ENCODE measurements at regions not wholly inside any gene's neighbourhood (a gene's known extent, or its start where the extent isn't known, plus 50 kb on each side); places are given as distances from the start of the nearest gene placed in this dataset.

DNA sequence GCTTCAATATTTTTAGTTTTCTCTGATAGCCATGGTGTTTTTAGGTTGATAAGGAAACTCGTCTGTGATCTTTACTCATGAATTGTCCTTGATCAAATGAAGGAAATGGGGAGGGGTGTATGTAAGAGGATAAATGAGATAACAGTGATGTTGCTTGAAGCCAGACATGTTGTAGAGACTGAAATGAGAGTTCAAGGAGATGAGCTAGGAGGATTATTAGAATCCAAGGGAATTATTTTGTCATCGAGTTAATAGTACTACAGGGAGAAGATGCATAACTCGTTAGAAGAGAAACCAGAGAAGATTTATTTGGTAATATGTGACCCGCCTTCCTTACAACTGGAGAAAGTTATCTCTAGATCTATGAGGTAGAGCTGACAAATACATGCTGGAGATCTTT lies 371.3 kb upstream of the DDHD1 start:
- no peak for TF ChIP-seq EZH2 (IDR thresholded peaks at IDR 0.05; ENCODE audit: low read depth)
- no peak overlapping the region for H3K4me3 ChIP-seq
- H3K9me3 ChIP-seq (ENCODE audit: insufficient read depth, low read depth): no peaks in the 10 kb centered on the region
- H3F3A ChIP-seq (ENCODE audit: insufficient read depth, low read depth): no peaks in the 10 kb centered on the region
- H3K27me3 ChIP-seq (ENCODE audit: insufficient read depth, low read depth): no peaks in the 10 kb centered on the region
- no peak overlapping the region for H3K4me2 ChIP-seq
- H3K27ac ChIP-seq: no peak overlapping the region
- H3K9me2 ChIP-seq (ENCODE audit: insufficient read depth): no peaks in the 10 kb centered on the region
- no peaks in the 10 kb centered on the region for H3K36me3 ChIP-seq (ENCODE audit: low read depth)
- BruUV-seq (replicated peaks): no TSS peak
- DNase-seq: no peak
- H3K79me2 ChIP-seq (ENCODE audit: low read depth): no peaks in the 10 kb centered on the region
- ChIA-PET CTCF (no interaction called here), POLR2A (ENCODE audit: unreplicated experiment) (interaction anchor here (0.6 kb wide), 1 partner anchor 25 kb away, joined by 4 read pairs; no protein-coding TSS in a partner anchor)
- intact Hi-C loops (cut with micrococcal nuclease; ENCODE audit: unreplicated experiment): no loop called here
- H2AFZ ChIP-seq: no peak overlapping the region
- H4K20me1 ChIP-seq (ENCODE audit: insufficient read depth): no peaks in the 10 kb centered on the region
- H3K4me1 ChIP-seq (replicated peaks; ENCODE audit: insufficient read depth): no peaks in the 10 kb centered on the region

DNA sequence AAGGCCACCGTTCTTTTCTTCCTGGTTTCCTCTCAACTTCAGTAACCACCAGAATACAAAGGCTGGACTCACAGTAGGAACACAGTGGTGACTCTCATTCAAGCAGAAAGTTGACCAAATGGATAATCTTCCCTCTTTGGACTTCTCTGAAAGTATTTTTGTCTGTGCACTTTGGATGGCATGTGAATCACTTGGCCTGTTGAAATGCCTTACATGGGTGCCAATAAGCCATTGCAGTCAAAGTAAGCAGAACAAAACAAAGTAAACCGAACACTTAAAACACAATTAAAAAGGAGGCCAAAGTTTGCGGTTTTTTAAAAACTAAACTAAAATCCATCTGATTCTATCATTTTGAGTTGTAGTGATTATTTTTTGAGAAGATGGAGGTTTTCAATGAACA lies 370.1 kb upstream of the DDHD1 start:
- no peaks in the 10 kb centered on the region for H3K36me3 ChIP-seq (ENCODE audit: low read depth)
- no peaks in the 10 kb centered on the region for H3K79me2 ChIP-seq (ENCODE audit: low read depth)
- no peak overlapping the region for H3K4me3 ChIP-seq
- BruUV-seq (replicated peaks): no TSS peak
- no peaks in the 10 kb centered on the region for H3K4me1 ChIP-seq (replicated peaks; ENCODE audit: insufficient read depth)
- ChIA-PET CTCF (no interaction called here), POLR2A (ENCODE audit: unreplicated experiment) (no interaction called here)
- no peaks in the 10 kb centered on the region for H3K9me3 ChIP-seq (ENCODE audit: insufficient read depth, low read depth)
- intact Hi-C loops (cut with micrococcal nuclease; ENCODE audit: unreplicated experiment): no loop called here
- H3K4me2 ChIP-seq: no peak overlapping the region
- TF ChIP-seq, protein P1, sequence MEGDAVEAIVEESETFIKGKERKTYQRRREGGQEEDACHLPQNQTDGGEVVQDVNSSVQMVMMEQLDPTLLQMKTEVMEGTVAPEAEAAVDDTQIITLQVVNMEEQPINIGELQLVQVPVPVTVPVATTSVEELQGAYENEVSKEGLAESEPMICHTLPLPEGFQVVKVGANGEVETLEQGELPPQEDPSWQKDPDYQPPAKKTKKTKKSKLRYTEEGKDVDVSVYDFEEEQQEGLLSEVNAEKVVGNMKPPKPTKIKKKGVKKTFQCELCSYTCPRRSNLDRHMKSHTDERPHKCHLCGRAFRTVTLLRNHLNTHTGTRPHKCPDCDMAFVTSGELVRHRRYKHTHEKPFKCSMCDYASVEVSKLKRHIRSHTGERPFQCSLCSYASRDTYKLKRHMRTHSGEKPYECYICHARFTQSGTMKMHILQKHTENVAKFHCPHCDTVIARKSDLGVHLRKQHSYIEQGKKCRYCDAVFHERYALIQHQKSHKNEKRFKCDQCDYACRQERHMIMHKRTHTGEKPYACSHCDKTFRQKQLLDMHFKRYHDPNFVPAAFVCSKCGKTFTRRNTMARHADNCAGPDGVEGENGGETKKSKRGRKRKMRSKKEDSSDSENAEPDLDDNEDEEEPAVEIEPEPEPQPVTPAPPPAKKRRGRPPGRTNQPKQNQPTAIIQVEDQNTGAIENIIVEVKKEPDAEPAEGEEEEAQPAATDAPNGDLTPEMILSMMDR (conservative IDR thresholded peaks at IDR 0.05): no peak
- TF ChIP-seq EZH2 (IDR thresholded peaks at IDR 0.05; ENCODE audit: low read depth): no peak
- no peaks in the 10 kb centered on the region for H4K20me1 ChIP-seq (ENCODE audit: insufficient read depth)
- no peak overlapping the region for H3K27ac ChIP-seq
- no peaks in the 10 kb centered on the region for H3K27me3 ChIP-seq (ENCODE audit: insufficient read depth, low read depth)
- DNase-seq: no peak
- no peak overlapping the region for H2AFZ ChIP-seq
- H3K9me2 ChIP-seq (ENCODE audit: insufficient read depth): no peaks in the 10 kb centered on the region
- H3F3A ChIP-seq (ENCODE audit: insufficient read depth, low read depth): no peaks in the 10 kb centered on the region

DNA sequence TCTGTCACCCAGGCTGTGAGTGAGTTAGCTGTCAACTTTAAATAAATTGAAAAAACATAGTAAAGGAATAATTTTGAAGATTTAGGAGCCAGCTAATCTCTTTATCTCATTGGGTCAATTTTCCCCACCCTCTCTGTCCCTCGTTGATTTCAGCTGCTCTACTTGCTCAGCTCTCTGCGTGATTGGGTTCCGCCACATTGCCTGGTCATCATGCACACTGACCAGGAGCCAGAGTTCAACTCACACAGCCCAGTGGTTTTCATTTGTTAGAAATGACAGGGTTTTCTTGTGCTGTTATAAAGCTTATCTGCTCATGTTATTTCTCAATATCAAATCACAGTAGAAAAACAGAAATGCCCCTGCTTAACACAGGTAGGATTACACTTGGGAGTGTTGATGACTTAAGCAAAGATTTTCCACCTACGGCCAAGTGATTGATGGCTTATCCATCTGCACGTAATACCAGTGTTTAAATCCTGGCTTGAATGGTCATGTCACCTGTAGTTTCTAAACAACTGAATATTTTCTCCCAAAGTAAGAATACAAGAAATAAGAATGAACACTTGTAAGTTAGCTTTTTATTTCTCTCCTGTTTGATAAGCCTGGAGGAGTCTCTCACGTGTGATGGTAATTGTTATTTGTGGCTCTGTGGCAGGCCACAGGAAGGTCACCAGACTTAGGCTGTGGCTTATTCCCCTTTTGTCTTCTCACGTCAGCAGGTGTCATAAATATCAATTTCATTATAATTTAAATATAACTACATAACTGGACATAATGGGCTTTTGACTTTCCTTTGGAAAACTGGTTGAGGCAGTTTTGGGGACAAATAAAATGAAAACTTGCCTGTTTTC lies 367.2 kb upstream of the DDHD1 start:
- no peaks in the 10 kb centered on the region for H3K9me3 ChIP-seq (ENCODE audit: insufficient read depth, low read depth)
- no peaks in the 10 kb centered on the region for H3K27me3 ChIP-seq (ENCODE audit: insufficient read depth, low read depth)
- H3K27ac ChIP-seq: no peak overlapping the region
- H3F3A ChIP-seq (ENCODE audit: insufficient read depth, low read depth): no peaks in the 10 kb centered on the region
- H3K9me2 ChIP-seq (ENCODE audit: insufficient read depth): no peaks in the 10 kb centered on the region
- H3K79me2 ChIP-seq (ENCODE audit: low read depth): no peaks in the 10 kb centered on the region
- no peaks in the 10 kb centered on the region for H3K4me1 ChIP-seq (replicated peaks; ENCODE audit: insufficient read depth)
- H2AFZ ChIP-seq: no peak overlapping the region
- H3K4me2 ChIP-seq: no peak overlapping the region
- TF ChIP-seq, protein P1 (conservative IDR thresholded peaks at IDR 0.05): no peak
- no peak for TF ChIP-seq EZH2 (IDR thresholded peaks at IDR 0.05; ENCODE audit: low read depth)
- no peak overlapping the region for H3K4me3 ChIP-seq
- ChIA-PET CTCF (no interaction called here), POLR2A (ENCODE audit: unreplicated experiment) (no interaction called here)
- no TSS peak for BruUV-seq (replicated peaks)
- H3K36me3 ChIP-seq (ENCODE audit: low read depth): no peaks in the 10 kb centered on the region
- intact Hi-C loops (cut with micrococcal nuclease; ENCODE audit: unreplicated experiment): no loop called here
- no peaks in the 10 kb centered on the region for H4K20me1 ChIP-seq (ENCODE audit: insufficient read depth)
- no peak for DNase-seq

DNA sequence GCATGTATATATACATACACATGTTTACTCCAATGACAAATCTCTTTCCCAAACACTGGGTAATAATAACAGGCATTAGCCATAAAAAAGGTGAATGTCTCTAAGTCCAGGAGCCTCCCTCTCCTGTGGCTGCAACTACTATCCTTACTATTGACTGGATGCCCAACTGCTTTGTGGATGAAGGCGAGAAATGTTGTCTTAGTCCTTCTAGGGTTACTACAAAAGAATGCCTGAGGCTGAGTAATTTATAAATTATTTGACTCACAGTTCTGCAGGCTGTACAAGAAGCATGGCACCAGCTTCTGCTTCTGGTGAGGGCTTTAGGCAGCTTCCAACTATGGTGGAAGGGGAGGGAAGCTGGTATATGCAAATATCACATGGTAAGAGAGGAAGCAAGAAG lies 366.0 kb upstream of the DDHD1 start:
- Histone ChIP-seq H3K27me3 (ENCODE audit: insufficient read depth, low read depth) (no peaks in the 10 kb centered on the region), H3F3A (ENCODE audit: insufficient read depth, low read depth) (no peaks in the 10 kb centered on the region), H3K4me1 (replicated peaks; ENCODE audit: insufficient read depth) (no peaks in the 10 kb centered on the region), H3K4me3 (no peak overlapping the region), H3K36me3 (ENCODE audit: low read depth) (no peaks in the 10 kb centered on the region), H3K27ac (no peak overlapping the region), H3K9me3 (ENCODE audit: insufficient read depth, low read depth) (no peaks in the 10 kb centered on the region), H4K20me1 (ENCODE audit: insufficient read depth) (no peaks in the 10 kb centered on the region), H3K4me2 (no peak overlapping the region), H3K9me2 (ENCODE audit: insufficient read depth) (no peaks in the 10 kb centered on the region), H2AFZ (no peak overlapping the region), H3K79me2 (ENCODE audit: low read depth) (no peaks in the 10 kb centered on the region)
- TF ChIP-seq, protein P1 (conservative IDR thresholded peaks at IDR 0.05): no peak
- no peak for TF ChIP-seq EZH2 (IDR thresholded peaks at IDR 0.05; ENCODE audit: low read depth)
- CTCF ChIA-PET: no interaction called here
- DNase-seq: no peak
- POLR2A ChIA-PET (ENCODE audit: unreplicated experiment): no interaction called here
- no TSS peak for BruUV-seq (replicated peaks)
- intact Hi-C loops (cut with micrococcal nuclease; ENCODE audit: unreplicated experiment): no loop called here
